HG03575 (cell line): ENCODE measurements at regions not wholly inside any gene's neighbourhood (a gene's known extent, or its start where the extent isn't known, plus 50 kb on each side); places are given as distances from the start of the nearest gene placed in this dataset.

Source experiments
- ATAC-seq: cut with Tn5 transposase; IDR thresholded peaks from one replicate; pipeline ENCODE4 v1.9.1; 2021; ENCODE audit not compliant: unreplicated experiment, insufficient number of reproducible peaks, low FRiP score; ENCODE audit errors: extremely low read depth

- no peak for ATAC-seq
Observed at GRCh38 chr5:115417076-115417475, 120.6 kb upstream of the CCDC112 start.

GRCh38 chr5:115415143-115415491 is 118.7 kb upstream of the CCDC112 start:
- no peak for ATAC-seq

GRCh38 chr5:115414406-115415142 is 118.1 kb upstream of the CCDC112 start:
- ATAC-seq = no peak

GRCh38 chr5:115413651-115414050 is 117.2 kb upstream of the CCDC112 start:
- no peak for ATAC-seq

- ATAC-seq = no peak
Observed at GRCh38 chr5:115409094-115409493, 112.6 kb upstream of the CCDC112 start.

GRCh38 chr5:115402822-115403577 is 106.5 kb upstream of the CCDC112 start:
- ATAC-seq = no peak

GRCh38 chr5:115402092-115402491 is 105.6 kb upstream of the CCDC112 start:
- ATAC-seq = no peak

GRCh38 chr5:115398719-115399118 is 102.3 kb upstream of the CCDC112 start:
- ATAC-seq = no peak

- ATAC-seq = no peak
Observed at GRCh38 chr5:115396688-115397087, 100.2 kb upstream of the CCDC112 start.

GRCh38 chr5:115396081-115396480 is 99.6 kb upstream of the CCDC112 start:
- ATAC-seq = no peak

- ATAC-seq = no peak
Observed at GRCh38 chr5:115394531-115394930, 98.1 kb upstream of the CCDC112 start.

GRCh38 chr5:115393239-115393638 is 96.8 kb upstream of the CCDC112 start:
- ATAC-seq = no peak

GRCh38 chr5:115392611-115393010 is 96.2 kb upstream of the CCDC112 start:
- ATAC-seq = no peak

- no peak for ATAC-seq
Observed at GRCh38 chr5:115391780-115392179, 95.3 kb upstream of the CCDC112 start.

- no peak for ATAC-seq
Observed at GRCh38 chr5:115389799-115390382, 93.4 kb upstream of the CCDC112 start.

- no peak for ATAC-seq
Observed at GRCh38 chr5:115389034-115389798, 92.8 kb upstream of the CCDC112 start.

- no peak for ATAC-seq
Observed at GRCh38 chr5:115388240-115388639, 91.8 kb upstream of the CCDC112 start.

GRCh38 chr5:115387816-115388215 is 91.4 kb upstream of the CCDC112 start:
- ATAC-seq = no peak

GRCh38 chr5:115386657-115387056 is 90.2 kb upstream of the CCDC112 start:
- ATAC-seq = no peak
